ENCODE measurements at regions not wholly inside any gene's neighbourhood (a gene's known extent, or its start where the extent isn't known, plus 50 kb on each side); places are given as distances from the start of the nearest gene placed in this dataset.

DNA sequence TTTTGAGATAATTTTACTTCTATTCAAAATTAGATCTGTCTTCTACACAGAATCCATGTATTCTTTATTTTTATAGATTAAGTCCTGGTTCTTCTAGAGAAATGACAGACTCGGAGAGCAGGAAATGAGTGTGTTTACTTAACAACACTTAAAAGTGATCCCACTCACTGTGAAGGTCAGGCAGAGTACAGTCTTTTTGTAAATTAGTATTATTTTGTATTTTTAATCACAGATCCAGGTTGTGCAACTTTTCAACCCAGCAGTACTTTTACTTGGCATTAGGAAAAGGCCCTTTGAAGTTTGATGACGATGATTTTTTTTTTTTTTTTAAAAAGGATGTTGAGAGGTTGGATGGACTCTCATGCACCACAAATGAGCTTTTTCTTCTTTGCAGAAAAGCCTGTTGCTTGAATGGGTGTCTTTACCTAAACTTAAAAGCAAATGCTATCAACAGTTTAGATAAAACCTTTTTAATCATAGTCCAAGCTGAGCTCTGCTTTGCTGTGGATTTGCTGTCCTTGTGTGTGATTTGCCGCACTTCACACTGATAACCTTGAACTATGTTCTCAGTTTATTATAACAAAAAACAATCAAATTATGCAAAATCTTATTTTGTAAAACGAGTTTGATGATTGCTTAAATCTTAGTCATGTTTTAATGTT lies 114.1 kb downstream of the MXRA5 start:
- TF ChIP-seq, protein P1, sequence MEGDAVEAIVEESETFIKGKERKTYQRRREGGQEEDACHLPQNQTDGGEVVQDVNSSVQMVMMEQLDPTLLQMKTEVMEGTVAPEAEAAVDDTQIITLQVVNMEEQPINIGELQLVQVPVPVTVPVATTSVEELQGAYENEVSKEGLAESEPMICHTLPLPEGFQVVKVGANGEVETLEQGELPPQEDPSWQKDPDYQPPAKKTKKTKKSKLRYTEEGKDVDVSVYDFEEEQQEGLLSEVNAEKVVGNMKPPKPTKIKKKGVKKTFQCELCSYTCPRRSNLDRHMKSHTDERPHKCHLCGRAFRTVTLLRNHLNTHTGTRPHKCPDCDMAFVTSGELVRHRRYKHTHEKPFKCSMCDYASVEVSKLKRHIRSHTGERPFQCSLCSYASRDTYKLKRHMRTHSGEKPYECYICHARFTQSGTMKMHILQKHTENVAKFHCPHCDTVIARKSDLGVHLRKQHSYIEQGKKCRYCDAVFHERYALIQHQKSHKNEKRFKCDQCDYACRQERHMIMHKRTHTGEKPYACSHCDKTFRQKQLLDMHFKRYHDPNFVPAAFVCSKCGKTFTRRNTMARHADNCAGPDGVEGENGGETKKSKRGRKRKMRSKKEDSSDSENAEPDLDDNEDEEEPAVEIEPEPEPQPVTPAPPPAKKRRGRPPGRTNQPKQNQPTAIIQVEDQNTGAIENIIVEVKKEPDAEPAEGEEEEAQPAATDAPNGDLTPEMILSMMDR (IDR thresholded peaks at IDR 0.05; ENCODE audit: low read depth, low read length): no peak
- in situ Hi-C loops (cut with HindIII; ENCODE audit: low sequenced_read_pairs): no loop called here

GRCh38 chrX:3231766-3232165 lies 114.7 kb downstream of the MXRA5 start:
- peak; percentile 33 for DNase-seq (ENCODE audit: low read depth, low spot score)
- no peak overlapping the region for H3K4me3 ChIP-seq (ENCODE audit: low read depth, low read length)
- TF ChIP-seq, protein P1 (IDR thresholded peaks at IDR 0.05; ENCODE audit: low read depth, low read length): no peak
- in situ Hi-C loops (cut with HindIII; ENCODE audit: low sequenced_read_pairs): no loop called here

More for the DNA sequence above, 114.1 kb downstream of the MXRA5 start:
- DNase-seq (ENCODE audit: low read depth, low spot score): peak; percentile 60
- H3K4me3 ChIP-seq (ENCODE audit: low read depth, low read length): no peak overlapping the region

DNA sequence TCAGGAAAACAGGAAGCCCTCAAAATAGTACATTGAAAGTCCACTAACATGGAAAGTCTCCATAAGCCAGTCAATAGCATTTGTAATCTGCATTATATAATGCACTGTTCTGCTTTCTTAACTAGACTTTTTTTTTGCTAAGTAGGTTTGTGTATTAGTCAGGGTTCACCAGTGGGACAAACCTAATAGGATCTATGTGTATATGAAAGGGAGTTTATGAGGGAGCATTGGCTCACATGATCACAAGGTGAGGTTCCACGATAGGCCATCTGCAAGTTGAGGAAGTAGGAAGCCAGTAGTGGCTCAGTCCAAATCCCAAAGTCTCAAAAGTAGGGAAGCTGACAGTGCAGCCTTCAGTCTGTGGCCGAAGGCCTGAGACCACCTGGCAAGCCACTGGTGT lies 116.0 kb downstream of the MXRA5 start:
- no peak overlapping the region for H3K4me3 ChIP-seq (ENCODE audit: low read depth, low read length)
- in situ Hi-C loops (cut with HindIII; ENCODE audit: low sequenced_read_pairs): no loop called here
- DNase-seq (ENCODE audit: low read depth, low spot score): peak; percentile 13
- TF ChIP-seq, protein P1 (IDR thresholded peaks at IDR 0.05; ENCODE audit: low read depth, low read length): no peak

DNA sequence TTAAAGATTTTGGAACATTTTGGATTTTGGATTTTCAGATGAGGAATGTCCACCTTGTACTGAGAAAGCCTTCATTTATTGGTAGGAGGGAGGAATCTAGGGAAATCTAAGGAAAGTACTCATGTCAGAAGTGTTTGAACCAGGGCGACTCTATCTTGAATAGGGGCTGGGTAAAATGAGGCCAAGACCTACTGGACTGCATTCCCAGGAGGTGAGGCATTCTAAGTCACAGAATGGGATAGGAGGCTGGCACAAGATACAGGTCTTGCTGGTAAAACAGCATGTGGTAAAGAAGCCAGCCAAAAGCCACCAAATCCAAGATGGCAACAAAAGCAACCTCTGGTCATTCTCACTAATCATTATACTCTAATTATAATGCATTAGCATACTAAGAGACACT lies 118.9 kb downstream of the MXRA5 start:
- no peak overlapping the region for H3K4me3 ChIP-seq (ENCODE audit: low read depth, low read length)
- in situ Hi-C loops (cut with HindIII; ENCODE audit: low sequenced_read_pairs): no loop called here
- TF ChIP-seq, protein P1 (IDR thresholded peaks at IDR 0.05; ENCODE audit: low read depth, low read length): no peak
- DNase-seq (ENCODE audit: low read depth, low spot score): no peak

DNA sequence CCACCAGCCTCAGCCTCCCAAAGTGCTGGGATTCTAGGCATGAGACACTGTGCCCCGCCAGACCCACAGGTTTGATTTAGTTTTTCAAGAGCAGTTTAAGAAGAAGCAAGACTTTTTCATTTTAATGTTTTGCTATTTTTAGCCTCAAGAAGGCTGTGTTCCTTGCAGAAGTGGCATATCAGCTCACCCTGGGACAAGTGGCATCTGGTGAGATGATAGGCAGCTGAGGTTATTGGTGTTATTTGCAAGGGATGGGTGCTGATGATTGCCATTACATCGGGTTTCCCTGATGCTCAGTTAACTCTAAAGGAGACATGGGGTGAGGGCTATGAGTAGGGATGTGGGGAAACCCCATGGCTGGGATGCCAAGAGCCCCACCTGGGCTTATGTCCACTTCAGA lies 120.4 kb downstream of the MXRA5 start:
- TF ChIP-seq, protein P1 (IDR thresholded peaks at IDR 0.05; ENCODE audit: low read depth, low read length): no peak
- DNase-seq (ENCODE audit: low read depth, low spot score): no peak
- in situ Hi-C loops (cut with HindIII; ENCODE audit: low sequenced_read_pairs): no loop called here
- no peak overlapping the region for H3K4me3 ChIP-seq (ENCODE audit: low read depth, low read length)

DNA sequence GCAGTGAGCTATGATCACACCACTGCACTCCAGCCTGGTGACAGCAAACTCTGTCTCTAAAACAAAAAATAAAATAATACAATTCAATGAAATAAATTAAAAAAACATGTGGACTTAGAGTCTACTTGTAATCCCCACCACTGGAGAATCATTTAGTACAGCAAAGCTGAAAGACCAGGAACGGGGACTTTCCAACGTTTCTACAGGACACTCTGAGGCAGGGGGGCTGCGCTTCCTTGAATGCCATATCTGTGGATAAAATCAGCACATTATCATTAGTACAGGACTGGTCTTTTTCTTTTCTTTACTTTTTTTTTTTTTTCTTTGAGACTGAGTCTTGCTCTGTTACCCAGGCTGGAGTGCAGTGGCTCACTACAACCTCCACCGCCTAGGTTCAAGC lies 124.8 kb downstream of the MXRA5 start:
- in situ Hi-C loops (cut with HindIII; ENCODE audit: low sequenced_read_pairs): no loop called here
- DNase-seq (ENCODE audit: low read depth, low spot score): no peak
- no peak overlapping the region for H3K4me3 ChIP-seq (ENCODE audit: low read depth, low read length)
- TF ChIP-seq, protein P1 (IDR thresholded peaks at IDR 0.05; ENCODE audit: low read depth, low read length): no peak

Data from astrocyte of the spinal cord (primary cell).